GM21367 (cell line): ENCODE measurements at regions not wholly inside any gene's neighbourhood (a gene's known extent, or its start where the extent isn't known, plus 50 kb on each side); places are given as distances from the start of the nearest gene placed in this dataset.
"Not testable (repeated sequence)": the region's sequence is repeated elsewhere in the genome, so short reads cannot be mapped to it uniquely, and the experiment has no call there.

ENCODE experiments used
- ATAC-seq: cut with Tn5 transposase; IDR thresholded peaks from one replicate; pipeline ENCODE4 v1.9.1; 2021; ENCODE audit not compliant: unreplicated experiment

GRCh38 chr9:78172610-78173009 lies 63.3 kb upstream of the CEP78 start:
- not testable (repeated sequence) for ATAC-seq

GRCh38 chr9:78171651-78172050 lies 64.2 kb upstream of the CEP78 start:
- no peak for ATAC-seq

GRCh38 chr9:78169125-78169524 lies 66.8 kb upstream of the CEP78 start:
- ATAC-seq = no peak

GRCh38 chr9:78167356-78167755 lies 68.5 kb upstream of the CEP78 start:
- ATAC-seq = no peak

- no peak for ATAC-seq
Measured at GRCh38 chr9:78163834-78164233, 72.0 kb upstream of the CEP78 start.

- no peak for ATAC-seq
Measured at GRCh38 chr9:78158286-78158685, 77.6 kb upstream of the CEP78 start.

- ATAC-seq = no peak
Measured at GRCh38 chr9:78150983-78151356, 84.9 kb upstream of the CEP78 start.

- no peak for ATAC-seq
Measured at GRCh38 chr9:78150312-78150982, 85.4 kb upstream of the CEP78 start.

GRCh38 chr9:78149702-78150291 lies 86.1 kb upstream of the CEP78 start:
- ATAC-seq = no peak

- no peak for ATAC-seq
Measured at GRCh38 chr9:78146241-78146640, 89.6 kb upstream of the CEP78 start.

GRCh38 chr9:78144663-78145377 lies 91.1 kb upstream of the CEP78 start:
- no peak for ATAC-seq

GRCh38 chr9:78144008-78144381 lies 91.9 kb upstream of the CEP78 start:
- no peak for ATAC-seq

GRCh38 chr9:78143281-78144007 lies 92.4 kb upstream of the CEP78 start:
- ATAC-seq = no peak

- not testable (repeated sequence) for ATAC-seq
Measured at GRCh38 chr9:78142264-78142663, 93.6 kb upstream of the CEP78 start.

GRCh38 chr9:78133751-78134150 lies 102.1 kb upstream of the CEP78 start:
- no peak for ATAC-seq

GRCh38 chr9:78132701-78133058 lies 101.1 kb upstream of the GNAQ start:
- no peak for ATAC-seq

GRCh38 chr9:78131969-78132700 lies 100.5 kb upstream of the GNAQ start:
- ATAC-seq = no peak

- ATAC-seq = no peak
Measured at GRCh38 chr9:78130853-78131252, 99.2 kb upstream of the GNAQ start.

GRCh38 chr9:78130004-78130403 lies 98.4 kb upstream of the GNAQ start:
- no peak for ATAC-seq

GRCh38 chr9:78127279-78128225 lies 95.9 kb upstream of the GNAQ start:
- no peak for ATAC-seq
